GDM1 (cell line): ENCODE measurements at regions not wholly inside any gene's neighbourhood (a gene's known extent, or its start where the extent isn't known, plus 50 kb on each side); places are given as distances from the start of the nearest gene placed in this dataset.
"Not testable (repeated sequence)": the region's sequence is repeated elsewhere in the genome, so short reads cannot be mapped to it uniquely, and the experiment has no call there.

ENCODE experiments used
- DNase-seq: peaks from one replicate; lab custom pipeline; 2025; lab: John Stamatoyannopoulos, UW

DNA sequence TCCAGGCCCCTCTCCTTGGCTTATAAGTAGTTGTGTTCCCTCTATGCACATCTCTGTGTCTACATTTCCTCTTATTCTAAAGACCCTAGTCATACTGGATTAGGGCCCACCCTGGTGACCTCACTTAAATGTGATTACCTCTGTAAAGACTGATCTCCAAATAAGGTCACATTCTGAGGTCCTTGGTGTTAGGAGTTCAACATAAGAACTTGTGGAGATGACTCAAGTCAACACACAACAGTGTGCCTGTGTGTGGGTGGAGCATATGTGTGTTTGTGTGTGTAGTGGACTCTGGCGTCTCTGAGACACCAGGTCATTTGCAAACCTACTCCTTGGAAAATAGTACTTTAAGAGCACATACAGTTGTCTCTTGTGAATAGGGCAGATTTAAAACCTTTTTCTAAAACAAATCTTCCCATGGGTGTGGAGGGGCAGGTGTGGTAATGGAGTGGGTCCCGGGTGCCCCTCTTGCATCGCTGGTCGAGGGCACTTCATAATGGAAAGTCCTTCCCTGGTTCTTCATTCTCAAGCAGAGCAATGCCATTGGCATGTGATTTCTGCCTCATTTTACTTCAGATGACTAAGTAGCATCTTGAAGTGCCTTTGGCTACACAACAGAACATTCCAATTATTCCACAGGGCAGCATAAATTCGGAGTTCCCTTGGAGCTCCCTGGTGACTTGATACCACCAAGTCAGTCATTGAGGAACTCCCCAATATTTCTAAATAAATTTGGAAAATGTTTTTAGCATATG is 84.4 kb downstream of the C9orf152 start:
- no peak for DNase-seq

DNA sequence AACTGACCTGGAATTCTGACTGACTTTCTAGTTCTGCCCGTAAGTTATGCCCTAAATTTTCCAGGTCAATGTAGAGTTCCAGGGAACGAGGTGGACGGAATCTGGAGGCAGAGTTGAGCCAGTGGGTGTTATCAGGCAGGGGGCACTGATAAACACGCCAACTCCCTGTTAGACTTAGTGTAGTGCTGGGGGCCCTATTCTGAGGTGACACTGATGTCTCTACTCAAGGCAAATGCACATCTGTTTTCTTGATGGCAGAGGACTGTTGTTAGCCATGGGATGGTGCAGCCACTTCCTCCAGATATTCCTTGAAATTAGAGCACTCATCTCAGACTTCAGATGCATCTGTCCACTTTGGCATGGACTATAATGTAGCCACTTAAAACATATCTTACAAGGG is 83.5 kb downstream of the C9orf152 start:
- DNase-seq = no peak

DNA sequence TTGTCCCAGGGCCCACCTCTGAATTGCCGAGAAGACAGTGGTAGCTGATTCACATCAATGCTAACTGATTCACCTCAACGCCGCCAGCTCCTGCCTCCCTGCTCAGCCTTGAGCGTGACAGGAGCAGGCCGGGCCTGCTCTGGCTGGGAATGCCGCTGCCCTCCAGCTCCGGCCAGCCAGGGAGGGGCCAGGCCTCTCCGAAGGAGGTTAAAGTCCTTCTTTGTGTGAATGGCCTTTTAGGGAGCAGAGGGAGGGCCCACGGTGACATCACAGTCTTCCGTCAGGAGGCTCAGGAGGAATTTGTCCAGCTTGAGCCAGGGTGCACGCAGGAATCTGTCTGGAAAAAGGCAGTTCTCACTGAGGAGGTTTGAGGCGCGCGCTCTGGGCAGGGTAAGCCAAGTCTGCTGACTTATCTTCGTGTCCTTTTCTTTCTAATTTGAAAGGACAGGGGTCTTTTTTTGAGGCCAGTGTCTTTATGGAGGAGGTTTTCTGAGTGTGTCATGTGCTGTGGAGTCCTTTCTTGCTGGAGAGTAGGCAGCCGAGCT is 82.7 kb downstream of the C9orf152 start:
- DNase-seq = no peak

DNA sequence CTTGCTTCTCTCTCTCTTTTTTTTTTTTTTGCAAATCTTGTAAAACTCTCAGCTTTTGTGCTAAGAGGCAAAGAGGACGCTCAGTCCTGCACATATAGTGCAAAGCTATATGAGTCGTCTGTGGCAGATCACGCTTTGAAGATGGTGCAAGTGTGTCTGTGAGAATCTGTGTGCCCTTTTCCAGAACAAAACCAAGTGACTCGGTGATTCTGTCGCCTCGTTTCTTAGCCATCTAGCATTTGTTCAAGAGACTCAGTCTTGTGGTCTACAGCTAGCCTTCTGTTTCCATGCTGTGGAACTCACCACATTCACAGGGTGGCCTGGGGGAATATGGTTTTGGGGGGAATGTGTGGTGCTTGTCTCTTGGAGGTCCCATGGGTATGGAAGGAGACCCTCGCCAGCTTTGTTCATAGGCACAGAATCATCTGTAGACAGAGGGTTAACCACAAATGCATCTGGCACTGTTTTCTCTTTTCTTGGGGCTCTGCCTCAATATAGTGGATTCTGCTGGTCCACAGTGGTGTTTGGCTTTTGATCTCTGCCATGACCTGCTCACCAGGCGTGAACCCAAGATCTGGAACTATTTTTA is 82.1 kb downstream of the C9orf152 start:
- DNase-seq = no peak

DNA sequence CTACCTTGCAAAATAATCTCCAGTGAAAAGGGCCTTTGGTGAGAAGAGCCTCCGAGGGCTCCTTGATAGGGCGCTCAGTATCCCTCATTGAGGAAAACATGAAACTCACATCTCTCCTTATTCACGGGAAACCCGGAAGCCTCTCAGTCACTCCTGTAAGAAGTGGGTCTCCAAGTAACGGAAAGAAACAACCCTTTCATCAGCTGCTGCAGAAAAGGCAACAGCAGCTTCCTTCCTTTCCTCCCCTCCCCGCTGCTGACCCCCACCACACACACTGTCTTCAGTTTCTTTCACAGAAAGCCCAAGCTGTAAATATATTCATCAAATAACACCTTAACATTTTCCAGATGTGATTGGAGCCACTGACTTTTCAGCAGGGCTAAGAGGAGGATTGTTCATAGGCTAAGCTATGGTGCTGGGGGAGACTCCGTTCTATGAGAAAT is 81.4 kb downstream of the C9orf152 start:
- no peak for DNase-seq

DNA sequence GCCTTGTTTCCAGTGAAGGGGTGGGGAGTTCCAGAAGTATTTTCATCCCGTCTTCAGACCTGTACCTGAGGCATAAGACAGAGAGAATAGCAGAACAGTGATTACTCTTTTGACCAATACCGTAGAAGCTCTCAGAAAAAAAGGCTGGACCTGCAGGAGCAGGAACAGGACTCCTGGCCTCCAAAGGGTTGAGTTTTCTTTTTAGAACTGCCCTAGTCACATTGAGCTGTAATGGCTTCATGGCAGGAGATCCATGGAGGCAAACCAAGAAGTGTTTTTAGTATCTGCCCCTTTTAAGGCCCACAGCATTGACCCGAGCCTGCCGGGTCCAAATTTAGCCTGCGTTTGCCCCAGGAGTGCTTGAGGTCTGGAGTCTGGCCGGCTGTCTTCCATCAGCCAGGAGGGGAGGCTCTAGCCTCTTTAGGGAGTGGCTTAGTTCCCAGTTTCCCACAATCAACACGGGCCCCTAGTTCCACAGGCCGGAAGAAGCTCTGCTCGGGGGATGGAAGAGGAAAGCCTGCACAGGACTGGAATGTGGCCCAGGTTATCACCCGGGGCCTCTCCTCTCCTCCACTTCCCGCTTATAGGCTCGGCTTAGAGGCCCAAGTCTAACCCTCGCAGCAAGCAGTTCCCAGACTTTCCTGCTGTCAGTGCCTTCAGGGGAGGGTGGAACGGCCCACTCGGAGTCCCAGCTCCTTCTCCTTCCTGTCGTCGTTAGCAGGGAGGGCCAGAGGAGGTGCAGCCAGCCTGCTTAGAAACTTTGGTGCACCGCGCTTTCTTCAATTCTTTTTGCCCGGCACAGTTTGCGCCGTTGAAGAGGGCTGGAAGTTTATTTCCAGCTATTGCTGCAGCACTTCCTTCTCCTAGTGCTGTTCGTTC is 80.7 kb downstream of the C9orf152 start:
- no peak for DNase-seq

DNA sequence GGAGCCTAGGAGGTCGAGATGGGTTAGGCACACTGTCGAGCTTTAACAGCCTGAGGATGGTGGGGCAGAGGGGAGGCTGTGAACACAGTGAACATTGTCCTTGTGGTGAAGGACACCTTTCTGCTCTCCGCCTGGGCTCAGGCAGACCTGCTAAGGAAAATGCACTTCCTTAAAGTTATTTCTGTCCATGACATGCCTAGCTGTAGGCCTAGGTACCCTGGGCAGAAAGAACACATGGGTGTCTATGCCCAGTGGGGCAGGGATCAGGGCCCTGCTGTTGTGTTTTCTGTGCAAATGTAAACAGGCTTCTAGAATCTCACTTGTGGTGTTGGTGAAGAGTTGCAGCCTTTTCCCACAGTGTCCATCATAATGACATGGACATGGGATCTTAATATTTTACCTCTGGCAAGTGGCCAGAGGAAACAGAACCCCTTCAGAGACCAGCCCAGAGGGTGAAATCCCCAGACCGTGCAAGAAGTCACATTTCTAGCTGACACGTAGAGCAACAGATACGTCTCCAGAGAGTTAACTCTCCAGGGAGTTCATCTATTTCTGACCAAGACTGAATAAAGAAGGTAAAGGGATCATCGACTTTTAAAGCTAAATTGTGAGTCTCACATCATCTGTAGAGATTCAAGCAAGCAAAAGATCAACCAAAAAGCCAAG is 79.2 kb downstream of the C9orf152 start:
- no peak for DNase-seq

DNA sequence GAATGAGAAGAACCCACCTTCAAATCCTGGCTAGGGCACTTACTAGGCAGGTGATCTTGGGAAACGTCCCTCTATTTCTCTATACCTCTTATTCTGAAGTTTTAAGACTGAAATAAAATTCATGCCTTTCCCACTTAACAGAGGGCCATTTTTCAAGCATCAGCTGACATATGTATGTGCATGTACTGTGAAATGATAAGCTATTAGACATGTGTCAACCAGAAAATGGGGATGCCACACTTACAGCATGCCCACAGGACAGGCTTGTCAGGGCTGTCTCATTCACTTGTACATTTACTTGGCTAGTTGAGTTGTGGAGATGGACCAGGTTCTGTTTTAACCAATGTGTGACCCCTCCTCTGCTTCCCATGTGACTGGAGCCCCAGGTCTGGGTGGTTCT is 78.5 kb downstream of the C9orf152 start:
- no peak for DNase-seq

DNA sequence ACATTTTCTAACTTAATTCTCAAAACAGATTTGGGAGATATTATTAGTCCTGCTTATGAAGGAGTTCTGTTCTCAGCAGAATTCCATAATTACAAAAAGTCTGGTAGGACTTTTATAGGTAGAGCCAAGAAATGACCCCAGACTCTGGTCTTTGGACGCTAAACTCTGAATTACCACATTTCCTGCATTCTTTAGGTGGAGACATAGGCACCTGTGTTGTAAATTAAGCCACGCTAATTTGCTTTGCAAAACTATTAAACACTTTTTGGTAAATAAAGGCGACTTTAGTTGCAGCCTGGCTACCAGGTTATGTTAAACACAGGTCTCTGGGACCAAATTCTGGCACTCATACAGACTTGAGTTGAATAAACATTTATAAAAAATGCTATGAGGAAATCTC is 77.7 kb downstream of the C9orf152 start:
- no peak for DNase-seq

DNA sequence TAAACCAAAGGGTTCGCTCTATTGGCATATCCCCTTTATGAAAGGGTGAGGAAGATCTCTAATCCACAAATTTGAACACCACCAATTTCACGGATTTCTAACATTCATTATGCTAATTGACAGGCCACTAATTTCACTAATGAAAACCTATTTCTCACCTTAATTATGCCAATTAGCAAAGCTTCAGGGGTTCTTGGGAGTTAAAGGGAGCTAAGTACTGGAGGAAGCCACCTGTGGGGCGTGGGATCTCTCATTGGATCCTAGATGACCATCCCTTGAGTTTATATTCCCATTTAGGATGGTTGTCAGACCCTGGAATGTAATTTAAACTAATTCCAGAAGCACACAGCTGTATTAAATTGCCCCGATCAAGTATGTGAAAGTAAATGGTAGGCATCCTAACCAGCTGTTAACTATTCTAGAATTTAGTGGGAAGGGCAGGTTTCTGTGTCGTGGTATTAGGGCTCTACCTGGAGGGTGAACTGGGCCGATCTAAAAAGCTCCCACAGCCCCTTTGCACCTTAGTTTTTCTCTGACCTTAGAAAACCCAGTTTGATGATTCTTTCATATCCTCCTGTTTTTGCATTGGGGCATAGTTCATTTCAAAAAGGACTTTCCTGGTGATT is 77.1 kb downstream of the C9orf152 start:
- no peak for DNase-seq

DNA sequence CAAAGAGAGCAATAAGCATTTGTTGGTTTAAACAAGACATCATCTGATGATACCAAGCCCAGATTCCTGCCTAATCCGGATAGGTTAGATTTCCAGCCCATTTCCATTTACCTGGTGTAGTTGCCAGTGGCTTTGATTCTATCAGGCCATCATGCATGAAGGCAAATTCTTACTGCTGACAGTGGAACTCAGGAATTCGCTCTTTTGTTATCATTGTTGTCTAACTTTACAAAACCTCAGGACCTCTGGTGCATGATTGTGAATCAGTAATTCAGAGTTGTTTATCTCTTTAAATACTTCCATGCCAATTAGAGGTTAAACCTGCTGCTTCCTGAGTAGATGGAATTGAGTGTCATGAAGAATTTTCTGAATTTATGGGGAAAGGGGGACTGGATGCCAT is 76.5 kb downstream of the C9orf152 start:
- no peak for DNase-seq

DNA sequence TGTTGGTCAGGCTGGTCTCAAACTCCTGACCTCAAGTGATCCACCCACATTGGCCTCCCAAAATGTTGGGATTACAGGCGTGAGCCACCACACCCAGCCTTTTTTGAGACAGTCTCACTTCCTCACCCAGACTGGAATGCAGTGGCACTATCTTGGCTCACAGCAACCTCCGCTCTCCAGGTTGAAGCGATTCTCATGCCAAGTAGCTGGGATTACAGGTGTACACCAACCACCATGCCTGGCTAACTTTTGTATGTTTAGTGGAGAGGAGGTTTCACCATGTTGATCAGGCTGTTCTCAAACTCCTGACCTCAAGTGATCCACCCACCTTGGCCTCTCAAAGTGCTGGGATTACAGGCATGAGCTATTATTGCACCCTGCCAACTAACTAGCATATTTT is 75.4 kb downstream of the C9orf152 start:
- not testable (repeated sequence) for DNase-seq

DNA sequence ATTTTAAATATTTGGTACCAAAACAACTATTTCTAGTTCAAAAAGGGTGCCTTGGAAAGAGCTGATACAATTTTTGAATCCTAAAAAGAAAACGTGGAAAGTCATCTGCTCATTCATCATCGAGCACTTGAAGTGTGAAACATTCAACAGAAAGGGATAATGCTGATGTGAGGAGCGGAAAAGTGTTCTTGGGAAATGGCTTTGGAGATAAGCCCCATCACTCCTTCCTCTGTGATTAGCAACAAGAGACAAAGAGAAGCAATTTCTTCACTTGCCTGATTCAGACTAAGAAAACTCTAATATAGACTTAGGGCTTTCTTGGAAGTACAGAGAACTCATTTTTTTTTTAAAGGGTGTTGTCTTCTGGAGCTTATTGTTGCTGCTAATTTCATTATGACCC is 74.9 kb downstream of the C9orf152 start:
- DNase-seq = no peak

DNA sequence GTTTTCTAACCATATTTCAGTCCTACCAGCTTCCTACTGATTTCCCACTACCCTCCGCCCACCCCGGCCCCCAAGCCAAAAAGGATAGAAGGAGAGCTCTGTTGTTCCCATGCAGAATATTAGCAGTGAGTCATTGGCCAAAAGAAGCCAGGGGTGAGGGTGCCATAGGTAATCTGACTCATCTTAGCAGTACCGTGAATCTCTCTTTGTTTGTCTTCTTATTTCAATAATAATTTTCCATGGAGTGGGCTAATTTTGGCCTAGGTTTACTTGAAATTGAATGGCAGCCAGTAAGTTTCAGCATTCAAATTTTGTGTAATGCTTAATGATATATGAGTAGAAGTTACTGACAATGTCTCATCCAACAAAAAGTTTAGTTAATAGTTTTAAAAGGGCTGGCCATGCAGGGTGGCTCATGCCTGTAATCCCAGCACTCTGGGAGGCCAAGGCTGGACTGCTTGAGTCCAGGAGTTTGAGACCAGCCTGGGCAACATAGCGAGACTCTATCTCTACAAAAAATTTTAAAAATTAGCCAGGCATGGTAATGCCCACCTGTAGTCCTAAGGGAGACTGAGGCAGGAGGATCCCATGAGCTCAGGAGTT is 74.2 kb downstream of the C9orf152 start:
- DNase-seq = no peak

DNA sequence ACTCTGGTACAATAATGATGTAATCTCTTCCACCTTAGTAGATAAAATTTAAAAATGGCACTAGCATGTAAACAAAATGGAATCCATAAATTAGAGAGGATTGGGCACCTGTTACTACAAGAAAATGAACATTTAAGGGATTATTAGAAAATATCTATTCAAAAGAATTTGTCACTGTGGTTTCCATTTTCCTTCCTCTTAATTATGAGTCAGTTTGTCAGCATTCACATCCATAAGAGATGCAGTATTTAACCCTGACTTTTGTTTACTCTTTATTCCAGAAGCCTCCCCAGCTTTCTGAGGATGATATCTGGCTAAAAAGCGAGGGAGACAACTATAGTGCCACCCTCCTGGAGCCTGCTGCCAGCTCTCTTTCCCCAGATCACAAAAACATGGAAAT is 72.1 kb downstream of the C9orf152 start:
- DNase-seq = no peak

DNA sequence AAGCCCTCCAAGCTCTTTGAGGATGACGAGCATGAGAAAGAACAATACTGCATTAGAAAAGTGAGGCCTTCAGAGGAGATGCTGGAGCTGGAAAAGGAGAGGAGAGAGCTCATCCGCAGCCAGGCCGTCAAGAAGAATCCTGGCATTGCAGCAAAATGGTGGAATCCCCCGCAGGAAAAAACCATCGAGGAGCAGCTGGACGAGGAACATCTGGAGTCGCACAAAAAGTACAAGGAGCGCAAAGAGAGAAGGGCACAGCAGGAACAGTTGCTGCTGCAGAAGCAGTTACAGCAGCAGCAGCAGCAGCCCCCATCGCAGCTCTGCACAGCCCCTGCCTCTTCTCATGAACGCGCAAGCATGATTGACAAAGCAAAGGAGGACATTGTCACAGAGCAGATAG is 71.2 kb downstream of the C9orf152 start:
- DNase-seq = no peak

DNA sequence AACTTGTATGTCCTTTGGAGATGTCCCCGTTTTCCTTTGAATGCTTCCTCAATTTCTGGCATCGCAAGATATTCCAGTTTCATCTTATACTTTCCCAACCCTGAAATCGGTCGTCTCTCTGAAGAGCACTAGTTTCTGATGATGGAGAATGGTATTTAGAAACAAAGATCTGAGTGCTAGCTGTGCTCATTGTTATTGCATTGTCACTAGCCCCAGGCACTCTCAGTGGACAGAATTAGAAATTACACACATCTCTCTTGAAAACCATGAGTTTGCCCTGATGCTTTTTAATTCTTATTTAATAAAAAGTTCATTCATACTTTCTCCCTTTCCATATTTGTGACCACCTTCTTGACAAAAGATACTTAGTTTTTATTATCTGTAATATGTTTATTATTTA is 67.7 kb downstream of the C9orf152 start:
- no peak for DNase-seq

DNA sequence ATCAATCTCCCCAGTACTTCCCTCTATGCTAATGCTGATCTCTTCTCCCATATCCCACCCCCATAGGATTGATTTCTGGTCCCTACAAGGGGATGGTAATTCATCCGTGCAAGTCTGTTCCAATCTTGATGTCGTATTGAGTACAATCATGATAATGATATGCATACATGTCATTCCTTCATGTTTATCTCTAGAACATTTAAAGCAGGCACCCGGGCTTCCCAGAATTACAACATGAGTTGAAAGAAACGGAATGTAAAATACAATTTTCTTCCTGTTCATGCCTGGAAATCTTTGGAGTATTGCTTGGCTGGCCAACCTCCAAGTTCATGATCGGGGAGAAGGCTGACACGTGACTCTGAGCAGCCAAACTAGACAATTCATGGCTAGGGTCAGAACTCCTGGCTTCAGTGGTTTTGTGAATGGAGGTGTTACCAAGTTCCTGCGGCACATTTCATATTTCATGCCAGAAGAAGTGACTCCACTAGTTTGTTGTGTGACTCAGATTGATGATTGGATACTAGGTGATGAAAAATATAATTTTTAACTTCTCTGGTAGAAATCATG is 66.6 kb downstream of the C9orf152 start:
- DNase-seq = no peak

DNA sequence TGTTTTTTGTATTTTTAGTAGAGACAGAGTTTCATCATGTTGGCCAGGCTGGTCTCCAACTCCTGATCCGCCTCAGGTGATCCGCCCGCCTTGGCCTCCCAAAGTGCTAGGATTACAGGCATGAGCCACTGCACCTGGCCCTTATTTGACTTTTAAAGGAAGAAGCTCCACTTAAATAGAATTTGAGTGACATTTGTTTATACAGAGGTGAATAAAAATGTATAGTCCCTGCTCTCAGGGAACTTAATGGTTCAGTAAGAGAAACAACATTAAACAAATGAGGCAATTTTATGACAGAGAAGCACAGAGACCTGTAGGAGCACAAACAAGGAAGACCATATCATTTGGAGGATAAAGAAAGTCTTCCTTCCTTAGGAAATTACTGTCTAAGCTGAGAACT is 65.7 kb downstream of the C9orf152 start:
- no peak for DNase-seq

DNA sequence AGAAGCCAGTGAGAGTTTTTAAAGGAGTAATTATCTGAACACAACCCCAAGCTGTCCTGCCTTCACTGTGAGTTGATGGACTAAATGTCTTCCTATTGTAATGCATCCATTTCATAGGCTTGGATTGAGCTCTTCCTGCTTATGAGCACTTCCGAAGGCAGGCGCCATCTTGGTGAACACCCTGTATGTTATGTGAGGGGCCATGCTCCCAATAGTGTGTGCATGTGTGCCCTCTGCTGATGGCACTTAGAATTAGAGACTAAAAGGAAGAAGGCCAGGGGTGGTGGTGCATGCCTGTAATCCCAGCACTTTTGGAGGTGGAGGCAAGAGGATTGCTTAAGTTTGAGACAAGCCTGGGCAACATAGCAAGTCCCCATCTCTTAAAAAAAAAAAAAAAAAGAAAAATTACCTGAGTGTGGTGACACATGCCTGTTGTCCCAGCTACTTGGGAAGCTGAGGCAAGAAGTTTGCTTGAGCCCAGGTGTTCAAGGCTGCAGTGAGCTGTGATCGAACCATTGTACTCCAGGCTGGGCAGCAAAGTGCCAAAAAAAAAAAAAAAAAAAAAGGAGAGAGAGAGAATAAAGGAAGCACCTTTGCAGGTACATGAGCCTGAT is 65.0 kb downstream of the C9orf152 start:
- DNase-seq = no peak
